A549 (cell line): ENCODE measurements at regions not wholly inside any gene's neighbourhood (a gene's known extent, or its start where the extent isn't known, plus 50 kb on each side); places are given as distances from the start of the nearest gene placed in this dataset.

Experiments used
- ATAC-seq, 2 experiments: fragments of 200-7000 bp in 1 of 2; fragments of >200 bp in 1 of 2; cut with Nextera tagmentation in 1 of 2; cut with Tn5 transposase in 1 of 2; 3 replicates each; pipeline versions ENCODE4 v1.8.0 to v1.9.1; 2018 to 2020; ENCODE audit warnings: mild to moderate bottlenecking in 1 of 2, moderate library complexity in 1 of 2
- CTCF ChIA-PET: fragments of 300-600 bp; sonication (Branson Sonifier 250); formaldehyde crosslinking; extraction: SDS; loops from one replicate; lab custom pipeline; 2021; ENCODE audit warnings: antibody characterized with exemption, inconsistent platforms; lab: Yijun Ruan, JAX
- POLR2A ChIA-PET: fragments of 350-600 bp; formaldehyde crosslinking; extraction: SDS; loops from one replicate; lab custom pipeline; 2021; ENCODE audit warnings: antibody characterized with exemption, inconsistent platforms; lab: Yijun Ruan, JAX
- DNase-seq, 2 experiments: peaks; one replicate each; pipeline versions ENCODE4 v3.0.0 to v3.0.0-alpha.2; 2011 to 2016; ENCODE audit warnings: low read depth in 1 of 2, low spot score in 1 of 2
- FAIRE-seq: peaks from 2 replicates; lab custom pipeline; 2011; peaks lifted over from hg19 to GRCh38; lab: Jason Lieb, UNC
- H3K27ac ChIP-seq, 2 experiments: fragments of >200 bp; sonication (Bioruptor Twin); formaldehyde crosslinking; 3 replicates each; pipeline ENCODE4 v1.5.1; 2016 to 2017
- H3K4me1 ChIP-seq: fragments of >200 bp; sonication (Bioruptor Twin); formaldehyde crosslinking; 3 replicates; pipeline ENCODE4 v1.6.1; 2016
- H3K4me2 ChIP-seq: fragments of >200 bp; sonication (Bioruptor Twin); formaldehyde crosslinking; 3 replicates; pipeline ENCODE4 v1.6.1; 2016
- H3K4me3 ChIP-seq: fragments of >200 bp; sonication (Bioruptor Twin); formaldehyde crosslinking; 3 replicates; pipeline ENCODE4 v1.5.1; 2016
- H3K9me3 ChIP-seq: fragments of >200 bp; sonication (Bioruptor Twin); formaldehyde crosslinking; 3 replicates; pipeline ENCODE4 v1.6.1; 2016
- CEBPB ChIP-seq, 2 experiments: fragments of >200 bp in 1 of 2; sonication (Bioruptor Twin) in 1 of 2; formaldehyde crosslinking in 1 of 2; IDR thresholded peaks; 2 replicates each; pipeline ENCODE4 v1.6.1; 2012 to 2016
- FOSL2 ChIP-seq, 2 experiments: fragments of 450-650 bp in 1 of 2; fragments of >200 bp in 1 of 2; sonication (Bioruptor Twin) in 1 of 2; formaldehyde crosslinking; IDR thresholded peaks; 2 replicates each; pipeline versions ENCODE4 v1.5.0 to v1.6.1; 2016 to 2020; ENCODE audit warnings: mild to moderate bottlenecking in 1 of 2, moderate library complexity in 1 of 2
- FOXS1 ChIP-seq: fragments of 250-450 bp; sonication (Bioruptor Pico); IDR thresholded peaks from 2 replicates; pipeline ENCODE4 v1.5.0; 2020; ENCODE audit warnings: mild to moderate bottlenecking, moderate library complexity
- GATA3 ChIP-seq: IDR thresholded peaks from 2 replicates; pipeline ENCODE4 v1.6.1; 2012; ENCODE audit warnings: borderline replicate concordance
- HES2 ChIP-seq: fragments of >200 bp; sonication (Bioruptor Twin); formaldehyde crosslinking; IDR thresholded peaks from 2 replicates; pipeline ENCODE4 v1.6.1; 2016
- HEYL ChIP-seq: fragments of 250-450 bp; sonication (Bioruptor Pico); IDR thresholded peaks from 2 replicates; pipeline ENCODE4 v1.8.0; 2021; ENCODE audit warnings: mild to moderate bottlenecking, moderate library complexity
- HOXB13 ChIP-seq: fragments of 250-450 bp; sonication (Bioruptor Pico); IDR thresholded peaks from 2 replicates; pipeline ENCODE4 v1.5.0; 2020; ENCODE audit warnings: low read depth, mild to moderate bottlenecking, moderate library complexity
- JUN ChIP-seq, 2 experiments: fragments of >200 bp; sonication (Bioruptor Twin); formaldehyde crosslinking; IDR thresholded peaks; 2 replicates in 1 of 2; 3 replicates in 1 of 2; pipeline ENCODE4 v1.6.1; 2016 to 2017
- JUNB ChIP-seq: fragments of >200 bp; sonication (Bioruptor Twin); formaldehyde crosslinking; IDR thresholded peaks from 2 replicates; pipeline ENCODE4 v1.6.1; 2016
- MAZ ChIP-seq: fragments of 150-350 bp; IDR thresholded peaks from 2 replicates; pipeline ENCODE4 v1.6.1; 2014; ENCODE audit warnings: antibody characterized with exemption, low read depth, low read length, borderline replicate concordance
- NR3C1 ChIP-seq: fragments of >200 bp; sonication (Bioruptor Twin); formaldehyde crosslinking; IDR thresholded peaks from 3 replicates; pipeline ENCODE4 v1.6.1; 2017
- PHF8 ChIP-seq: fragments of 200-600 bp; sonication (generic); IDR thresholded peaks from 2 replicates; pipeline ENCODE4 v1.6.1; 2016; ENCODE audit warnings: low read depth, mild to moderate bottlenecking, antibody characterized with exemption, moderate library complexity, borderline replicate concordance
- POLR2A ChIP-seq: IDR thresholded peaks from 2 replicates; pipeline ENCODE4 v1.6.1; 2012; ENCODE audit warnings: mild to moderate bottlenecking, low read length
- POLR2AphosphoS2 ChIP-seq: conservative IDR thresholded peaks from 2 replicates; pipeline ENCODE4 v1.6.1; 2012; ENCODE audit warnings: low read length, improper control_type of control experiment, inconsistent platforms
- RAD21 ChIP-seq, 2 experiments: fragments of >200 bp in 1 of 2; sonication (Bioruptor Twin) in 1 of 2; formaldehyde crosslinking in 1 of 2; IDR thresholded peaks in 1 of 2; conservative IDR thresholded peaks in 1 of 2; 2 replicates in 1 of 2; 3 replicates in 1 of 2; pipeline ENCODE4 v1.6.1; 2012 to 2018; ENCODE audit warnings: inconsistent platforms in 1 of 2
- TFCP2L1 ChIP-seq: fragments of 250-450 bp; sonication (Bioruptor Pico); IDR thresholded peaks from 2 replicates; pipeline ENCODE4 v1.5.0; 2021; ENCODE audit warnings: mild to moderate bottlenecking
- TP53 ChIP-seq: fragments of 250-450 bp; sonication (Bioruptor Pico); IDR thresholded peaks from 2 replicates; pipeline ENCODE4 v1.5.0; 2021; ENCODE audit warnings: mild to moderate bottlenecking, moderate library complexity
- ZFP36 ChIP-seq: fragments of 450-650 bp; IDR thresholded peaks from 2 replicates; pipeline ENCODE4 v1.6.1; 2014; ENCODE audit warnings: borderline replicate concordance; ENCODE audit not compliant: partially characterized antibody
- ZNF302 ChIP-seq: fragments of 250-450 bp; sonication (Bioruptor Pico); IDR thresholded peaks from 2 replicates; pipeline ENCODE4 v1.9.0; 2021; ENCODE audit warnings: inconsistent platforms, mild to moderate bottlenecking, moderate library complexity
- WGBS: methylation state at CpG from one replicate; pipeline ENCODE4 v1.1.6; 2017; ENCODE audit errors: missing lambda C conversion rate; 5-methylcytosine and 5-hydroxymethylcytosine counted together
- TF ChIP-seq, protein P1 (sequence below): fragments of 450-650 bp; IDR thresholded peaks from 2 replicates; pipeline ENCODE4 v1.6.1; 2014; ENCODE audit warnings: antibody characterized with exemption
- TF ChIP-seq, protein P2 (sequence below): fragments of 250-450 bp; sonication (Bioruptor Pico); IDR thresholded peaks from 2 replicates; pipeline ENCODE4 v1.5.0; 2021; ENCODE audit warnings: mild to moderate bottlenecking, moderate library complexity, borderline replicate concordance

GRCh38 chr6:118735320-118735719, 83.9 kb upstream of the CEP85L start:
- 78% methylated on average over 2 of the region's 2 CpGs for WGBS
- POLR2A ChIA-PET = no interaction called here
- FAIRE-seq (no peak), DNase-seq (no peak), ATAC-seq (peak in 1 of 2 experiments; percentile 80; a peak in 3 of 6 replicates)
- CTCF ChIA-PET = no interaction called here
- Histone ChIP-seq H3K4me2 (no peak overlapping the region), H3K9me3 (no peaks in the 10 kb centered on the region), H3K27ac (no peak overlapping the region), H3K4me3 (no peak overlapping the region), H3K4me1 (0 out of 3 replicates have a peak, but pooled peaks cover 3% of the 10 kb centered on the region)
- TF ChIP-seq FOXS1 (CRISPR knock-in tag) (no peak), RAD21 (conservative IDR thresholded peaks at IDR 0.05 in 1 of 2, IDR thresholded peaks at IDR 0.05 in 1 of 2) (peak in 1 of 2 experiments; percentile 26; a peak in 1 of 5 replicates)

GRCh38 chr6:118725944-118726343, 74.6 kb upstream of the CEP85L start:
- Histone ChIP-seq H3K9me3 (no peaks in the 10 kb centered on the region), H3K4me1 (no peaks in the 10 kb centered on the region), H3K4me3 (no peak overlapping the region), H3K27ac (no peak overlapping the region), H3K4me2 (no peak overlapping the region)
- no peak for FAIRE-seq
- WGBS = 77% methylated on average over 5 of the region's 5 CpGs
- TF ChIP-seq JUN (IDR thresholded peaks at IDR 0.05) (no peak), RAD21 (conservative IDR thresholded peaks at IDR 0.05 in 1 of 2, IDR thresholded peaks at IDR 0.05 in 1 of 2) (no peak), HES2 (no peak), MAZ (no peak), TP53 (CRISPR knock-in tag) (no peak), POLR2A (no peak), GATA3 (no peak), FOSL2 (IDR thresholded peaks at IDR 0.05) (no peak), FOSL2 (CRISPR knock-in tag; IDR thresholded peaks at IDR 0.05) (no peak), TFCP2L1 (no peak), HEYL (CRISPR knock-in tag) (no peak), NR3C1 (no peak), POLR2AphosphoS2 (no peak), JUNB (no peak), ZFP36 (no peak), HOXB13 (no peak), PHF8 (no peak), CEBPB (IDR thresholded peaks at IDR 0.05) (no peak)
- TF ChIP-seq, protein P1, sequence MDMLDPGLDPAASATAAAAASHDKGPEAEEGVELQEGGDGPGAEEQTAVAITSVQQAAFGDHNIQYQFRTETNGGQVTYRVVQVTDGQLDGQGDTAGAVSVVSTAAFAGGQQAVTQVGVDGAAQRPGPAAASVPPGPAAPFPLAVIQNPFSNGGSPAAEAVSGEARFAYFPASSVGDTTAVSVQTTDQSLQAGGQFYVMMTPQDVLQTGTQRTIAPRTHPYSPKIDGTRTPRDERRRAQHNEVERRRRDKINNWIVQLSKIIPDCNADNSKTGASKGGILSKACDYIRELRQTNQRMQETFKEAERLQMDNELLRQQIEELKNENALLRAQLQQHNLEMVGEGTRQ = no peak
- TF ChIP-seq, protein P2, sequence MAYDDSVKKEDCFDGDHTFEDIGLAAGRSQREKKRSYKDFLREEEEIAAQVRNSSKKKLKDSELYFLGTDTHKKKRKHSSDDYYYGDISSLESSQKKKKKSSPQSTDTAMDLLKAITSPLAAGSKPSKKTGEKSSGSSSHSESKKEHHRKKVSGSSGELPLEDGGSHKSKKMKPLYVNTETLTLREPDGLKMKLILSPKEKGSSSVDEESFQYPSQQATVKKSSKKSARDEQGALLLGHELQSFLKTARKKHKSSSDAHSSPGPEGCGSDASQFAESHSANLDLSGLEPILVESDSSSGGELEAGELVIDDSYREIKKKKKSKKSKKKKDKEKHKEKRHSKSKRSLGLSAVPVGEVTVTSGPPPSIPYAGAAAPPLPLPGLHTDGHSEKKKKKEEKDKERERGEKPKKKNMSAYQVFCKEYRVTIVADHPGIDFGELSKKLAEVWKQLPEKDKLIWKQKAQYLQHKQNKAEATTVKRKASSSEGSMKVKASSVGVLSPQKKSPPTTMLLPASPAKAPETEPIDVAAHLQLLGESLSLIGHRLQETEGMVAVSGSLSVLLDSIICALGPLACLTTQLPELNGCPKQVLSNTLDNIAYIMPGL (CRISPR knock-in tag) = no peak
- CTCF ChIA-PET = no interaction called here
- ATAC-seq = 0 out of 6 replicates have a peak, but pooled peaks of 1 of the 2 experiments have one; percentile 13
- no peak for DNase-seq
- POLR2A ChIA-PET = no interaction called here

DNA sequence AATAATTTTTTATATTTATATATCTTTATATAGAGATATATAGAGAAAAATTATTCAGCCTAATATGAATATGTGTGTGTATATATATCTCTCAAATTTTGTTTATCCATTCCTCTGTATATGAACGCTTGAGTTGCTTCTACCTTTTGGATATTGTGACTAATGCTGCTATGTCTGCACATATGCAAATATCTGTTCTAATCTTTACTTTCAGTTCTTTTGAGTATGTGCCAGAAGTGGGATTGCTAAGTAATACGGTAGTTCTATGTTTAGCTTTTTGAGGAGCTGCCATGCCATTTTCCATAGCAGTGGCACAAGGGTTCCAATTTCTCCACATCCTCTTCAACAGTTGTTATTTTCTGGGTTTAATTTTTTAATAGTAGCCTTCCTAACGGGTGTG, 72.8 kb upstream of the CEP85L start:
- Histone ChIP-seq H3K9me3 (no peaks in the 10 kb centered on the region), H3K4me1 (no peaks in the 10 kb centered on the region), H3K27ac (no peak overlapping the region), H3K4me3 (no peak overlapping the region), H3K4me2 (no peak overlapping the region)
- no peak for ATAC-seq
- no peak for FAIRE-seq
- WGBS = 55% methylated on average over 3 of the region's 3 CpGs
- CTCF ChIA-PET = no interaction called here
- POLR2A ChIA-PET = no interaction called here
- DNase-seq = no peak
- no peak for TF ChIP-seq ZNF302 (CRISPR knock-in tag)
- TF ChIP-seq TFCP2L1 = no peak
- TF ChIP-seq MAZ = no peak
- no peak for TF ChIP-seq NR3C1
